AG04450 (cell line): ENCODE measurements at regions not wholly inside any gene's neighbourhood (a gene's known extent, or its start where the extent isn't known, plus 50 kb on each side); places are given as distances from the start of the nearest gene placed in this dataset.

ENCODE experiments used
- CTCF ChIA-PET: fragments of 300-600, 350-600 bp; formaldehyde crosslinking; extraction: SDS; loops from one replicate; lab custom pipeline; 2022; ENCODE audit warnings: antibody characterized with exemption, inconsistent platforms; lab: Charles Lee
- POLR2A ChIA-PET: fragments of 350-600 bp; formaldehyde crosslinking; extraction: SDS; loops from one replicate; lab custom pipeline; 2021; ENCODE audit warnings: antibody characterized with exemption, inconsistent platforms; lab: Yijun Ruan, JAX
- DNase-seq: peaks from one replicate; pipeline ENCODE4 v3.0.0-alpha.2; 2011; ENCODE audit warnings: low read depth, low spot score
- H3K27ac ChIP-seq: one replicate; pipeline ENCODE4 v1.5.1; 2012; ENCODE audit warnings: low read depth, low read length, control low read depth
- H3K27me3 ChIP-seq: one replicate; pipeline ENCODE4 v1.6.0; 2012; ENCODE audit warnings: low read length; ENCODE audit not compliant: control insufficient read depth, insufficient read depth
- H3K4me3 ChIP-seq: 2 replicates; pipeline ENCODE4 v1.5.1; 2011; ENCODE audit warnings: mild to moderate bottlenecking, low read depth, low read length, control low read depth
- H3K9me3 ChIP-seq: 2 replicates; pipeline ENCODE4 v1.5.1; 2012; ENCODE audit warnings: low read length; ENCODE audit not compliant: control insufficient read depth, insufficient read depth
- TF ChIP-seq, protein P1 (sequence below): IDR thresholded peaks from 2 replicates; pipeline ENCODE4 v1.5.1; 2011; ENCODE audit warnings: low read depth, low read length, control low read depth, inconsistent platforms

DNA sequence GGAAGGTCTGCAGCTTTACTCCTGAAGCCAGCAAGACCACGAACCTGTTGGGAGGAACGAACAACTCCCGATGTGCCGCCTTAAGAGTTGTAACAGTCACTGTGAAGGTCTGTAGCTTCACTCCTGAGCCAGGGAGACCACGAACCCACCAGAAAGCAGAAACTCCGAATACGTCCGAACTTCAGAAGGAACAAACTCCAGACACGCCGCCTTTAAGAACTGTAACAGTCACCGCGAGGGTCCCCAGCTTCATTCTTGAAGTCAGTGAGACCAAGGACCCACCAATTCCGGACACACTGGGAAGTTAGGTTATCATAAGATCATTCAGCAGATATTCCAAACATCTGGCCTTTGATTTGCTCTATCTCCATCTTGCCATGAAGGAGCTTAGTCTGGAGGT lies 1623.0 kb downstream of the SLITRK1 start:
- peaks cover 16% of the 10 kb centered on the region for H3K9me3 ChIP-seq
- TF ChIP-seq, protein P1, sequence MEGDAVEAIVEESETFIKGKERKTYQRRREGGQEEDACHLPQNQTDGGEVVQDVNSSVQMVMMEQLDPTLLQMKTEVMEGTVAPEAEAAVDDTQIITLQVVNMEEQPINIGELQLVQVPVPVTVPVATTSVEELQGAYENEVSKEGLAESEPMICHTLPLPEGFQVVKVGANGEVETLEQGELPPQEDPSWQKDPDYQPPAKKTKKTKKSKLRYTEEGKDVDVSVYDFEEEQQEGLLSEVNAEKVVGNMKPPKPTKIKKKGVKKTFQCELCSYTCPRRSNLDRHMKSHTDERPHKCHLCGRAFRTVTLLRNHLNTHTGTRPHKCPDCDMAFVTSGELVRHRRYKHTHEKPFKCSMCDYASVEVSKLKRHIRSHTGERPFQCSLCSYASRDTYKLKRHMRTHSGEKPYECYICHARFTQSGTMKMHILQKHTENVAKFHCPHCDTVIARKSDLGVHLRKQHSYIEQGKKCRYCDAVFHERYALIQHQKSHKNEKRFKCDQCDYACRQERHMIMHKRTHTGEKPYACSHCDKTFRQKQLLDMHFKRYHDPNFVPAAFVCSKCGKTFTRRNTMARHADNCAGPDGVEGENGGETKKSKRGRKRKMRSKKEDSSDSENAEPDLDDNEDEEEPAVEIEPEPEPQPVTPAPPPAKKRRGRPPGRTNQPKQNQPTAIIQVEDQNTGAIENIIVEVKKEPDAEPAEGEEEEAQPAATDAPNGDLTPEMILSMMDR = no peak
- ChIA-PET CTCF (no interaction called here), POLR2A (no interaction called here)
- H3K27ac ChIP-seq = no peak overlapping the region
- H3K4me3 ChIP-seq = no peak overlapping the region
- DNase-seq = no peak
- H3K27me3 ChIP-seq = no peaks in the 10 kb centered on the region

DNA sequence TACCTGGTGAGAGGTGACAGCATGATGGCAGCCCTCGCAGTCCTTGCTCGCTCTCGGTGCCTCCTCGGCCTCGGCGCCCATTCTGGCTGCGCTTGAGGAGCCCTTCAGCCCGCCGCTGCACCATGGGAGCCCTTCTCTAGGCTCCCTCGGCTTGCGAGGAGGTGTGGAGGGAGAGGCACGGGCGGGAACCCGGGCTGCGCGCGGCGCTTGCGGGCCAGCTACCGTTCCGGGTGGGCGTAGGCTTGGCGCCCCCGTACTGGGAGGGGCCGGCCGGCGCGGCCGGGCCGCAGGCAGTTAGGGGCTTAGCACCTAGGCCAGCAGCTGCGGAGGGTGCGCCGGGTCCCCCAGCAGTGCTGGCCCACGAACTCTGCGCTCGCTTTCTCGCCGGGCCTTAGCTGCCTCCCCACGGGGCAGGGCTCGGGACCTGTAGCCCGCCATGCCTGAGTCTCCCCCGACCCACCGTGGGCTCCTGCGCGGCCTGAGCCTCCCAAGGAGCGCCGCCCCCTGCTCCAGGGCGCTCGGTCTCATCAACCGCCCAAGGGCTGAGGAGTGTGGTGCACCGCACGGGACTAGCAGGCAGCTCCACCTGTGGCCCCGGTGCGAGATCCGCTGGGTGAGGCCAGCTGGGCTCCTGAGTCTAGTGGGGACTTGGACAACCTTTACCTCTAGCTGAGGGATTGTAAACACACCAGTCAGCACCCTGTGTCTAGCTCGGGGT lies 1624.3 kb downstream of the SLITRK1 start:
- H3K9me3 ChIP-seq = peaks cover 16% of the 10 kb centered on the region
- no peak for DNase-seq
- no peak overlapping the region for H3K4me3 ChIP-seq
- CTCF ChIA-PET = no interaction called here
- H3K27me3 ChIP-seq = no peaks in the 10 kb centered on the region
- POLR2A ChIA-PET = no interaction called here
- H3K27ac ChIP-seq = no peak overlapping the region
- TF ChIP-seq, protein P1 = no peak

DNA sequence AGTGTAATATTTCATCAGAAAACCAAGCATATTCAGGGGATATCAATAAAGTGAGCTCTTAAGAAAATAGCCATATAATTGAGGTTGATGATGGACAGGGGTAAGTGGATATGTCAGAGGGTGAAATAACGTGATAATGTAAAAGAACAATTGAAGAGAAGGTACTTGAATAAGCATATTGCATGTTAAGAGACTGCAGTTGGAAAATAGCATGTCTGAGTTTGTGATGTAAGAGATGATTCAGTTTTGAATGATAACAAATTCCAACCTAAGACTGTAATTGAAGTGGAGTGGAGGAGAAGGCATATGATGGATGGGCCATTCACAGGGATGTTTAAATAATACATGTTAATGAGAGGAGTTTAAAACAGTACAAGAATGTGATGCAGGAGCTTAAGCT lies 1633.5 kb downstream of the SLITRK1 start:
- POLR2A ChIA-PET = no interaction called here
- CTCF ChIA-PET = no interaction called here
- TF ChIP-seq, protein P1 = no peak
- no peak overlapping the region for H3K27ac ChIP-seq
- no peaks in the 10 kb centered on the region for H3K9me3 ChIP-seq
- no peak overlapping the region for H3K4me3 ChIP-seq
- no peaks in the 10 kb centered on the region for H3K27me3 ChIP-seq
- no peak for DNase-seq

DNA sequence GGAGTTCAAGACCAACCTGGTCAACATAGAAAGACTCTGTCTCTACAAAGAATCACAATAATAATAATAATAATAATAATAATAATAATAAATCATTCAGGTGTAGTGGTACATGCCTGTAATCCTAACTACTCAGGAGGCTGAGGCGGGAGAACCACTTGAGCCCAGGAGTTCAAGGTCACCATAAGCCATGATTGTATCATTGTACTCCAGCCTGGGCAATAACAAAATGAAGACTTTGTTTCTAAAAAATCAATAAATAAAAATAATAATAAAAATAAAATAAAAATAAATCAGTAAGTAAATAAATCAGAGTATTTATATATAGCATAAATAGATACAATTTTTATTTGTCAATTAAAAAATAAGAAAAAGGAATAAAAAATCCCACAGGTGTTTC lies 1636.4 kb downstream of the SLITRK1 start:
- ChIA-PET CTCF (no interaction called here), POLR2A (no interaction called here)
- no peak for DNase-seq
- TF ChIP-seq, protein P1 = no peak
- H3K27me3 ChIP-seq = no peaks in the 10 kb centered on the region
- H3K9me3 ChIP-seq = no peaks in the 10 kb centered on the region
- H3K27ac ChIP-seq = no peak overlapping the region
- no peak overlapping the region for H3K4me3 ChIP-seq

DNA sequence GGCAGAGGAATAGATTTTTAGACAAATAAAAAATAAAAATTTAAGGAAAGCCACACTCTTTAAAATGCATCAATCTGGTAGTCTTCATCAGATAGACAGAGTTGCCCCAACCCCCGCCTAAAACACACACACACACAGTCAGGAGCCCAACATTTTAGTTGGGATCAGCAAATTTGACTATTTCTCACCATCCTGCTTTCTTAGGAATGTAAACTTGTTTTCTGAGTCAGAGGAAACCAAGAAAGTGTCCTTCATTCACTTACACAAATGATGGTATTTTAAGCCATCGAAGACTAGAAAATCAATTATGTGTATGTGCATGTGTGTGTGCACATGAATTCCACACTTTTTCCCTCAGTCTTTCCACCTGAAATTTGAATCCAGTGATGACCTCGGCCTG lies 1657.5 kb downstream of the SLITRK1 start:
- Histone ChIP-seq H3K4me3 (no peak overlapping the region), H3K27ac (no peak overlapping the region), H3K9me3 (peaks cover 7% of the 10 kb centered on the region), H3K27me3 (no peaks in the 10 kb centered on the region)
- TF ChIP-seq, protein P1 = no peak
- ChIA-PET POLR2A (no interaction called here), CTCF (no interaction called here)
- no peak for DNase-seq
